ENCODE measurements at regions not wholly inside any gene's neighbourhood (a gene's known extent, or its start where the extent isn't known, plus 50 kb on each side); places are given as distances from the start of the nearest gene placed in this dataset.
"Not testable (repeated sequence)": the region's sequence is repeated elsewhere in the genome, so short reads cannot be mapped to it uniquely, and the experiment has no call there.

DNA sequence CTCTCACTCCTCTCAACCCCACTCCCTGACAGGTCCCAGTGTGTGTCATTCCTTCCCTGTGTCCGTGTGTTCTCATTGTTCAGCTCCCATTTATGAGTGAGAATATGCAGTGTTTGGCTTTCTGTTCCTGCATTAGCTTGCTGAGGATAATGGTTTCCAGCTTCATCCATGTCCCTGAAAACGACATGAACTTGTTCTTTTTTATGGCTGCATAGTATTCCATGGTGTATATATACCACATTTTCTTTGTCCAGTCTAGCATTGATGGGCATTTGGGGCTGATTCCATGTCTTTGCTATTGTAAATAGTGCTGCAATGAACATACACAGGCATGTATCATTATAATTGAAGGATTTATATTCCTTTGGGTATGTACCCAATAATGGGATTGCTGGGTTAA lies 163.6 kb upstream of the SEMA3E start:
- TF ChIP-seq POLR2A, CTCF (IDR thresholded peaks at IDR 0.05): not testable (repeated sequence)

Measured in right lobe of liver (tissue), 4 donors.